SK-N-SH treated with all-trans-retinoic acid at 6 μM for 48 hours (cell line): ENCODE measurements at regions not wholly inside any gene's neighbourhood (a gene's known extent, or its start where the extent isn't known, plus 50 kb on each side); places are given as distances from the start of the nearest gene placed in this dataset.

ENCODE experiments used
- BACH2 ChIP-seq: fragments of 250-450 bp; sonication (Bioruptor Pico); IDR thresholded peaks from 2 replicates; pipeline ENCODE4 v1.9.0; 2021; ENCODE audit warnings: mild to moderate bottlenecking, borderline replicate concordance
- GLIS3 ChIP-seq: fragments of 250-450 bp; sonication (Bioruptor Pico); IDR thresholded peaks from 2 replicates; pipeline ENCODE4 v1.5.0; 2020; ENCODE audit warnings: mild to moderate bottlenecking, moderate library complexity
- SNAI2 ChIP-seq: fragments of 250-450 bp; sonication (Bioruptor Pico); IDR thresholded peaks from 2 replicates; pipeline ENCODE4 v1.5.0; 2020; ENCODE audit warnings: mild to moderate bottlenecking, moderate library complexity
- ZNF565 ChIP-seq: fragments of 450-650 bp; formaldehyde crosslinking; conservative IDR thresholded peaks from 2 replicates; pipeline ENCODE4 v1.5.0; 2020; ENCODE audit warnings: low read depth, mild to moderate bottlenecking, moderate library complexity
- ZNF70 ChIP-seq: fragments of 450-650 bp; formaldehyde crosslinking; IDR thresholded peaks from 2 replicates; pipeline ENCODE4 v1.5.0; 2020; ENCODE audit warnings: mild to moderate bottlenecking, moderate library complexity
- TF ChIP-seq, protein P1 (sequence below): fragments of 250-450 bp; sonication (Bioruptor Pico); IDR thresholded peaks from 2 replicates; pipeline ENCODE4 v1.8.0; 2020; ENCODE audit warnings: mild to moderate bottlenecking, moderate library complexity, borderline replicate concordance

DNA sequence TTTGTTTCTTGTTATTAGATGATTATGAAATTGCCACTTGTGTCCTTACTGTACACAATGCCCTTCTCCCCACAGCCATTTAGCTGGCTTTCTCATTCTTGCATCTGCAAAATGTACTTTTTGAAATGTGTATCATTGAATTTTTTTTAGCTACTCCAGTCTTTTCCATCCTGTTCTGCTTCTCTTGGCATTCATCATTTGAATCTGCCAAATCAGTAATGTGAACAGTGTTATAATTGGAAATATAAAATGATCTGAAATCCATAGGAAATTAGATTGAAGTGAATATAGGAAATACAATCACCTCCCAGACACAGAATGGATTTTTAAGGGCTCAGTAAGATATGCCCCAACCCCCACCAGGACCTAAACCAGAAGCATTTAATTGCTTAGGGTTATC, 253.4 kb downstream of the C12orf50 start:
- TF ChIP-seq, protein P1, sequence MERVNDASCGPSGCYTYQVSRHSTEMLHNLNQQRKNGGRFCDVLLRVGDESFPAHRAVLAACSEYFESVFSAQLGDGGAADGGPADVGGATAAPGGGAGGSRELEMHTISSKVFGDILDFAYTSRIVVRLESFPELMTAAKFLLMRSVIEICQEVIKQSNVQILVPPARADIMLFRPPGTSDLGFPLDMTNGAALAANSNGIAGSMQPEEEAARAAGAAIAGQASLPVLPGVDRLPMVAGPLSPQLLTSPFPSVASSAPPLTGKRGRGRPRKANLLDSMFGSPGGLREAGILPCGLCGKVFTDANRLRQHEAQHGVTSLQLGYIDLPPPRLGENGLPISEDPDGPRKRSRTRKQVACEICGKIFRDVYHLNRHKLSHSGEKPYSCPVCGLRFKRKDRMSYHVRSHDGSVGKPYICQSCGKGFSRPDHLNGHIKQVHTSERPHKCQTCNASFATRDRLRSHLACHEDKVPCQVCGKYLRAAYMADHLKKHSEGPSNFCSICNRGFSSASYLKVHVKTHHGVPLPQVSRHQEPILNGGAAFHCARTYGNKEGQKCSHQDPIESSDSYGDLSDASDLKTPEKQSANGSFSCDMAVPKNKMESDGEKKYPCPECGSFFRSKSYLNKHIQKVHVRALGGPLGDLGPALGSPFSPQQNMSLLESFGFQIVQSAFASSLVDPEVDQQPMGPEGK (CRISPR knock-in tag) = no peak
- TF ChIP-seq BACH2 (no peak), GLIS3 (CRISPR knock-in tag) (no peak), ZNF565 (CRISPR knock-in tag) (no peak), ZNF70 (CRISPR knock-in tag) (no peak), SNAI2 (no peak)
